ENCODE measurements at regions not wholly inside any gene's neighbourhood (a gene's known extent, or its start where the extent isn't known, plus 50 kb on each side); places are given as distances from the start of the nearest gene placed in this dataset.
A peak's percentile ranks its signal among the peaks of the same experiment; 100 is the strongest.

- no peak overlapping the region for H3K9ac ChIP-seq (ENCODE audit: low read length)
- H3K36me3 ChIP-seq (replicated peaks; ENCODE audit: insufficient read depth, low read length) = no peaks in the 10 kb centered on the region
- no peaks in the 10 kb centered on the region for H3K9me3 ChIP-seq (replicated peaks; ENCODE audit: insufficient read depth, low read length)
- no peak overlapping the region for H3K27ac ChIP-seq (ENCODE audit: low read length)
- H2AFZ ChIP-seq (ENCODE audit: low read length) = peak overlapping the region; percentile 52
- H3K4me3 ChIP-seq (ENCODE audit: low read length) = no peak overlapping the region
- H3F3A ChIP-seq (ENCODE audit: insufficient read depth, low read length) = no peaks in the 10 kb centered on the region
- no peaks in the 10 kb centered on the region for H3K9me2 ChIP-seq (replicated peaks; ENCODE audit: insufficient read depth, low read length)
- no peaks in the 10 kb centered on the region for H3K79me2 ChIP-seq (ENCODE audit: low read length)
- DNase-seq = peak; percentile 65
- no peaks in the 10 kb centered on the region for H3K27me3 ChIP-seq (replicated peaks; ENCODE audit: insufficient read depth, low read length)
- H3K4me1 ChIP-seq (ENCODE audit: low read length) = no peaks in the 10 kb centered on the region
- H4K20me1 ChIP-seq (ENCODE audit: insufficient read depth, low read length) = no peaks in the 10 kb centered on the region
- H3K4me2 ChIP-seq (ENCODE audit: low read depth, low read length) = 0 out of 2 replicates have a peak overlapping the region, but pooled peaks have one; percentile 24
- no peak for TF ChIP-seq EZH2phosphoT487 (IDR thresholded peaks at IDR 0.05; ENCODE audit: low read length)
- TF ChIP-seq, protein P1, sequence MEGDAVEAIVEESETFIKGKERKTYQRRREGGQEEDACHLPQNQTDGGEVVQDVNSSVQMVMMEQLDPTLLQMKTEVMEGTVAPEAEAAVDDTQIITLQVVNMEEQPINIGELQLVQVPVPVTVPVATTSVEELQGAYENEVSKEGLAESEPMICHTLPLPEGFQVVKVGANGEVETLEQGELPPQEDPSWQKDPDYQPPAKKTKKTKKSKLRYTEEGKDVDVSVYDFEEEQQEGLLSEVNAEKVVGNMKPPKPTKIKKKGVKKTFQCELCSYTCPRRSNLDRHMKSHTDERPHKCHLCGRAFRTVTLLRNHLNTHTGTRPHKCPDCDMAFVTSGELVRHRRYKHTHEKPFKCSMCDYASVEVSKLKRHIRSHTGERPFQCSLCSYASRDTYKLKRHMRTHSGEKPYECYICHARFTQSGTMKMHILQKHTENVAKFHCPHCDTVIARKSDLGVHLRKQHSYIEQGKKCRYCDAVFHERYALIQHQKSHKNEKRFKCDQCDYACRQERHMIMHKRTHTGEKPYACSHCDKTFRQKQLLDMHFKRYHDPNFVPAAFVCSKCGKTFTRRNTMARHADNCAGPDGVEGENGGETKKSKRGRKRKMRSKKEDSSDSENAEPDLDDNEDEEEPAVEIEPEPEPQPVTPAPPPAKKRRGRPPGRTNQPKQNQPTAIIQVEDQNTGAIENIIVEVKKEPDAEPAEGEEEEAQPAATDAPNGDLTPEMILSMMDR (IDR thresholded peaks at IDR 0.05; ENCODE audit: low read length) = peak; percentile 68
These were observed 195.6 kb upstream of the TACR3 start for GRCh38 chr4:103915224-103915869.

- H3K4me2 ChIP-seq (ENCODE audit: low read depth, low read length) = no peak overlapping the region
- H2AFZ ChIP-seq (ENCODE audit: low read length) = no peak overlapping the region
- no peaks in the 10 kb centered on the region for H3K27me3 ChIP-seq (replicated peaks; ENCODE audit: insufficient read depth, low read length)
- no peaks in the 10 kb centered on the region for H3K36me3 ChIP-seq (replicated peaks; ENCODE audit: insufficient read depth, low read length)
- H3F3A ChIP-seq (ENCODE audit: insufficient read depth, low read length) = no peaks in the 10 kb centered on the region
- H3K27ac ChIP-seq (ENCODE audit: low read length) = no peak overlapping the region
- no peak for DNase-seq
- H3K4me1 ChIP-seq (ENCODE audit: low read length) = no peaks in the 10 kb centered on the region
- TF ChIP-seq, protein P1 (IDR thresholded peaks at IDR 0.05; ENCODE audit: low read length) = no peak
- no peak for TF ChIP-seq EZH2phosphoT487 (IDR thresholded peaks at IDR 0.05; ENCODE audit: low read length)
- TF ChIP-seq EZH2 (optimal IDR thresholded peaks at IDR 0.05; ENCODE audit: low read depth, low read length) = no peak
- no peaks in the 10 kb centered on the region for H3K9me2 ChIP-seq (replicated peaks; ENCODE audit: insufficient read depth, low read length)
- H3K9me3 ChIP-seq (replicated peaks; ENCODE audit: insufficient read depth, low read length) = no peaks in the 10 kb centered on the region
- H4K20me1 ChIP-seq (ENCODE audit: insufficient read depth, low read length) = no peaks in the 10 kb centered on the region
- H3K4me3 ChIP-seq (ENCODE audit: low read length) = no peak overlapping the region
- no peaks in the 10 kb centered on the region for H3K79me2 ChIP-seq (ENCODE audit: low read length)
- H3K9ac ChIP-seq (ENCODE audit: low read length) = no peak overlapping the region
These were observed 187.6 kb upstream of the TACR3 start for GRCh38 chr4:103907414-103907813.

DNA sequence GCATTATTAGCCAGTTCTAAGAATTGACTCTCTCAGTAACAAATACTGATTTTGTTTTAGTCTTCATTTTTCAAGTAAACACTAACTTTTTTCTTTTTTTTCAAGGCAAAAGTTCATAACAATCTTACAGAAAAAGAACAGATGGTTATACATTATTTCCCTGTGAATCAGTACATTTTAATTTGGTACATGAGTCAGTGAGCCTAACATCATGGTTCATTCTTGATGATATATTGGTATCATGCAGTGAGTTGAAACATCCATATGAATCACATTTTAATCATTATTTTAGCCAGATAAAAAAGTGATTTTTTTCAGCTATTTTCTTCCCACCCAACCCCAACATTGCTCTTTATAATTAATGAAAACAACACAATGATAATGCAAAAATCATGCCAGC is 184.3 kb upstream of the TACR3 start:
- Histone ChIP-seq H2AFZ (ENCODE audit: low read length) (no peak overlapping the region), H3K4me3 (ENCODE audit: low read length) (no peak overlapping the region), H3K9ac (ENCODE audit: low read length) (no peak overlapping the region), H3K4me2 (ENCODE audit: low read depth, low read length) (no peak overlapping the region), H3K36me3 (replicated peaks; ENCODE audit: insufficient read depth, low read length) (no peaks in the 10 kb centered on the region), H3K79me2 (ENCODE audit: low read length) (no peaks in the 10 kb centered on the region), H3K9me3 (replicated peaks; ENCODE audit: insufficient read depth, low read length) (no peaks in the 10 kb centered on the region), H3K27ac (ENCODE audit: low read length) (no peak overlapping the region), H3K9me2 (replicated peaks; ENCODE audit: insufficient read depth, low read length) (no peaks in the 10 kb centered on the region), H3K4me1 (ENCODE audit: low read length) (no peaks in the 10 kb centered on the region), H3F3A (ENCODE audit: insufficient read depth, low read length) (no peaks in the 10 kb centered on the region), H4K20me1 (ENCODE audit: insufficient read depth, low read length) (no peaks in the 10 kb centered on the region), H3K27me3 (replicated peaks; ENCODE audit: insufficient read depth, low read length) (no peaks in the 10 kb centered on the region)
- TF ChIP-seq EZH2phosphoT487 (IDR thresholded peaks at IDR 0.05; ENCODE audit: low read length) = no peak
- TF ChIP-seq, protein P1 (IDR thresholded peaks at IDR 0.05; ENCODE audit: low read length) = no peak
- no peak for TF ChIP-seq EZH2 (optimal IDR thresholded peaks at IDR 0.05; ENCODE audit: low read depth, low read length)
- DNase-seq = no peak

Measured in MM.1S (cell line).